ENCODE measurements at regions not wholly inside any gene's neighbourhood (a gene's known extent, or its start where the extent isn't known, plus 50 kb on each side); places are given as distances from the start of the nearest gene placed in this dataset.

GRCh38 chr13:34003656-34004055, 185.7 kb downstream of the RFC3 start:
- no peaks in the 10 kb centered on the region for H4K20me1 ChIP-seq (replicated peaks; ENCODE audit: control insufficient read depth, extremely low read depth, insufficient read depth, low read length)
- POLR2A ChIA-PET, result no interaction called here
- intact Hi-C loops (cut with micrococcal nuclease), result loop anchor here (10.0 kb wide), 1 partner anchor 49 kb away; no protein-coding TSS in a partner anchor

More at GRCh38 chr13:34003656-34004055, 185.7 kb downstream of the RFC3 start:
- FAIRE-seq (no peak), DNase-seq (ENCODE audit: low read depth, low spot score) (no peak)
- H3K9ac ChIP-seq (replicated peaks; ENCODE audit: extremely low read depth, insufficient read depth, low read length), result no peak overlapping the region
- no peaks in the 10 kb centered on the region for H3K9me3 ChIP-seq (replicated peaks; ENCODE audit: control insufficient read depth, insufficient read depth, low read length)
- BruUV-seq (replicated peaks), result no TSS peak
- no peak overlapping the region for H3K27ac ChIP-seq (ENCODE audit: insufficient read depth, low read depth, low read length)
- no peaks in the 10 kb centered on the region for H3K79me2 ChIP-seq (ENCODE audit: control insufficient read depth, insufficient read depth, low read length)
- H3K9me1 ChIP-seq (replicated peaks; ENCODE audit: control insufficient read depth, extremely low read depth, insufficient read depth, low read length), result no peaks in the 10 kb centered on the region
- H3K4me3 ChIP-seq (replicated peaks in 1 of 3; ENCODE audit: insufficient read depth in 1 of 3, low read depth in 1 of 3, low read length in 3 of 3), result no peak overlapping the region
- no peaks in the 10 kb centered on the region for H3K4me1 ChIP-seq (ENCODE audit: control insufficient read depth, extremely low read depth, insufficient read depth, low read length)
- no peaks in the 10 kb centered on the region for H3K36me3 ChIP-seq (ENCODE audit: control insufficient read depth in 2 of 2, extremely low read depth in 1 of 2, insufficient read depth in 2 of 2, low read length in 2 of 2)
- H3K4me2 ChIP-seq (ENCODE audit: insufficient read depth, low read length), result no peak overlapping the region
- TF ChIP-seq MYC (IDR thresholded peaks at IDR 0.05; ENCODE audit: low read depth, low read length), result no peak
- TF ChIP-seq FOS (IDR thresholded peaks at IDR 0.05; ENCODE audit: borderline replicate concordance, insufficient read depth, low read length), result no peak
- TF ChIP-seq CTCF (IDR thresholded peaks at IDR 0.05; ENCODE audit: extremely low read depth in 1 of 2, insufficient read depth in 1 of 2, low read depth in 1 of 2, low read length in 2 of 2), result no peak
- TF ChIP-seq POLR2A (IDR thresholded peaks at IDR 0.05; ENCODE audit: low read depth, low read length), result no peak
- TF ChIP-seq POLR2AphosphoS5 (IDR thresholded peaks at IDR 0.05; ENCODE audit: insufficient read depth, low read depth, low read length), result no peak
- TF ChIP-seq JUN (IDR thresholded peaks at IDR 0.05; ENCODE audit: borderline replicate concordance, insufficient read depth, insufficient read length, low read depth), result no peak
- no peak for TF ChIP-seq EZH2 (IDR thresholded peaks at IDR 0.05; ENCODE audit: borderline replicate concordance, low read depth, low read length, severe bottlenecking)
- TF ChIP-seq GATA2 (IDR thresholded peaks at IDR 0.05; ENCODE audit: insufficient read depth, insufficient read length, low read depth, low read length), result no peak
- no peak for TF ChIP-seq MAX (IDR thresholded peaks at IDR 0.05; ENCODE audit: insufficient read depth, insufficient read length)
- H3K27me3 ChIP-seq (ENCODE audit: control insufficient read depth in 2 of 2, insufficient read depth in 2 of 2, low read length in 2 of 2), result no peaks in the 10 kb centered on the region
- dilution Hi-C loops (cut with MboI; ENCODE audit: extremely low pct_ligation_motif_present, low sequenced_read_pairs), result no loop called here
- no peak overlapping the region for H2AFZ ChIP-seq (ENCODE audit: low read depth, low read length)
- CTCF ChIA-PET, result no interaction called here
